HG02938 (cell line): ENCODE measurements at regions not wholly inside any gene's neighbourhood (a gene's known extent, or its start where the extent isn't known, plus 50 kb on each side); places are given as distances from the start of the nearest gene placed in this dataset.
"Not testable (repeated sequence)": the region's sequence is repeated elsewhere in the genome, so short reads cannot be mapped to it uniquely, and the experiment has no call there.

Experiments used
- ATAC-seq: cut with Tn5 transposase; IDR thresholded peaks from one replicate; pipeline ENCODE4 v1.9.1; 2021; ENCODE audit warnings: mild to moderate bottlenecking, moderate library complexity; ENCODE audit not compliant: unreplicated experiment

- no peak for ATAC-seq
Observed at GRCh38 chr14:41120402-41120801, 486.3 kb upstream of the LRFN5 start.

- no peak for ATAC-seq
Observed at GRCh38 chr14:41096131-41096530, 510.5 kb upstream of the LRFN5 start.

- no peak for ATAC-seq
Observed at GRCh38 chr14:41087056-41087455, 519.6 kb upstream of the LRFN5 start.

GRCh38 chr14:41073544-41073943, 533.1 kb upstream of the LRFN5 start:
- ATAC-seq: no peak

GRCh38 chr14:41072776-41073175, 533.9 kb upstream of the LRFN5 start:
- ATAC-seq: no peak

- no peak for ATAC-seq
Observed at GRCh38 chr14:41071351-41071750, 535.3 kb upstream of the LRFN5 start.

- no peak for ATAC-seq
Observed at GRCh38 chr14:41062826-41063225, 543.9 kb upstream of the LRFN5 start.

- ATAC-seq: no peak
Observed at GRCh38 chr14:41055589-41055988, 551.1 kb upstream of the LRFN5 start.

- ATAC-seq: no peak
Observed at GRCh38 chr14:41051801-41052200, 554.9 kb upstream of the LRFN5 start.

GRCh38 chr14:41047763-41048162, 558.9 kb upstream of the LRFN5 start:
- ATAC-seq: no peak

GRCh38 chr14:41037388-41037787, 569.3 kb upstream of the LRFN5 start:
- no peak for ATAC-seq

- no peak for ATAC-seq
Observed at GRCh38 chr14:41034969-41035368, 571.7 kb upstream of the LRFN5 start.

GRCh38 chr14:41022932-41023331, 583.7 kb upstream of the LRFN5 start:
- ATAC-seq: no peak

- no peak for ATAC-seq
Observed at GRCh38 chr14:41016213-41016612, 590.5 kb upstream of the LRFN5 start.

GRCh38 chr14:41000350-41000749, 606.3 kb upstream of the LRFN5 start:
- no peak for ATAC-seq

GRCh38 chr14:40989260-40989659, 617.4 kb upstream of the LRFN5 start:
- ATAC-seq: no peak

- no peak for ATAC-seq
Observed at GRCh38 chr14:40987481-40987880, 619.2 kb upstream of the LRFN5 start.

GRCh38 chr14:40986655-40987054, 620.0 kb upstream of the LRFN5 start:
- no peak for ATAC-seq

GRCh38 chr14:40985584-40985983, 621.1 kb upstream of the LRFN5 start:
- ATAC-seq: no peak

GRCh38 chr14:40983604-40984003, 623.1 kb upstream of the LRFN5 start:
- ATAC-seq: no peak

GRCh38 chr14:40981247-40981646, 625.4 kb upstream of the LRFN5 start:
- no peak for ATAC-seq

GRCh38 chr14:40960257-40960656, 646.4 kb upstream of the LRFN5 start:
- not testable (repeated sequence) for ATAC-seq

- no peak for ATAC-seq
Observed at GRCh38 chr14:40955131-40955505, 651.6 kb upstream of the LRFN5 start.
